ENCODE measurements at regions not wholly inside any gene's neighbourhood (a gene's known extent, or its start where the extent isn't known, plus 50 kb on each side); places are given as distances from the start of the nearest gene placed in this dataset.
A peak's percentile ranks its signal among the peaks of the same experiment; 100 is the strongest.

- no peak for DNase-seq
These were observed 186.4 kb downstream of the KIF20B start for GRCh38 chr10:89887830-89888229.

DNA sequence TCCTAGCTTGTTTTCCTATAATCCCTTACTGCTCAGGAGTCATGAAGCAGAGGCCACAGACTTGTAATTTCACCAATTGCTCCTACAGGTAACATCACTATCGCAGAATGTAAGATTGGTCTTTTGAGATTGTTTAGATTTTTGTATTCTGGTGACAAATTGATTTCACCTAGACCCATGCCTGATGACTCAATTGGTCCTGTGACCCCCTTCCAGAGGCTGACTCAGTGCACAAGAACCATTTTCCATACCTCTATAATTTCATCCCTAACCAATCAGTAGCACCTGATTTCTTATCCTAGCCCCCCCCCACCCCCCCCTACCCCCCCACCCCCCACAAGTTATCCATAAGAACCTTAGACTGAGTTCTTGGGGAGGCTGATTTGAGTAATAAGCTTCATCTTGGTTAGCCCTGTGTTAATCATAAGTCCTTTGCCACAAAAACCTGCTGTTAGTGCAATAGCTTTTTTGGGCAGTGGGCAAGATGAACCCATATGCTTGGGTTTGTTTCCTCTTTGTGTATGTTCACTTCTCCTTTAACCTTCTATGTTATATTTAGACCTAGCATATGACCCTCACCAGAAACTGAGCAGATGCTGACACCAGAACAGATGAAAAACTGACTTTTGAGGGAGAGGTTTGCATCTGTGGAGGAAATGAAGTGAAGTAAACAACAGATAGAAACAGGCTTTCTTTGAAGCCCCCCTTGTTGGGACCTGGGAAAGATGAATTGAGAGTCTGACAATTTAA lies 187.1 kb downstream of the KIF20B start:
- no peak for DNase-seq

DNA sequence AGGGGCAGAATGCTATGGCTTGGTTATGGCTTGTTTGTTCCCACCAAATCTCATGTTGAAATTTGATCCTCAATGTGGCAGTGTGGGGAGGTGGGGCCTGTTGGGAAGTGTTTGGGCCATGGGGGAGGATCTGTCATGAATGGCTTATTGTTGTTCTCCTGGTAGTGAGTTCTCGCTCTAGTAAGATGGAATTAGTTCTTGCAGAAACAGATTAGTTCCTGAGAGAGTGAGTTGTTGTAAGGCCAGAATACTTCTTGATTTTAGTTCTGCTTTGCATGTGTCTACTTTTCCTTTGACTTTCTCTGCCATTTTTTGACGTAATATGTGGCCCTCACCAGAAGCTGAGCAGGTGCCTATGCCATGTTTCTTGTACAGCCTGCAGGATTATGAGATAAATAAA lies 188.2 kb downstream of the KIF20B start:
- DNase-seq: no peak

GRCh38 chr10:89891006-89891535 lies 189.7 kb downstream of the KIF20B start:
- DNase-seq: no peak

GRCh38 chr10:89894051-89894450 lies 192.7 kb downstream of the KIF20B start:
- no peak for DNase-seq

- DNase-seq: no peak
These were observed 199.2 kb downstream of the KIF20B start for GRCh38 chr10:89900554-89900953.

GRCh38 chr10:89901895-89902294 lies 200.5 kb downstream of the KIF20B start:
- no peak for DNase-seq

DNA sequence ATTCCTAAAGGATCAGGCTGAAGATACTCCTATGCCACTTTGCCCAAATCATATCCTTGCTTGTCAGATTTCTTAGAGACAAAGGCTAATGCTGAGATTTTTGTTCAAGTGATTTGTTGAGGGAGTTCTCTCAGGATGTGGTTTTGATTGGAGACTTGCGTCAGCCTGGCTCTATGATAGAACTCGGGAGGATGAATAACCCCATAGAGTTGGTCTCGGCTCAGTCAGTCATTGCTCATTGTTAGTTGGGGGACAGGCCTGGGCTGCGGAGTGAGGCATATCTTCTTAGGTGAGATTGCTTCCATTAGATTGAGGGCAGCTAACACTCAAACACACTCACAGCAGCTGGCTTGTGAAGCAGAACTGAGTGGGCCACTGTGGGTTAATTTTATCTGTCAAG lies 203.4 kb downstream of the KIF20B start:
- peak; percentile 21 for DNase-seq

- no peak for DNase-seq
These were observed 208.4 kb downstream of the KIF20B start for GRCh38 chr10:89909752-89910151.

GRCh38 chr10:89915021-89915420 lies 213.6 kb downstream of the KIF20B start:
- no peak for DNase-seq

GRCh38 chr10:89915968-89916367 lies 214.6 kb downstream of the KIF20B start:
- DNase-seq: no peak

DNA sequence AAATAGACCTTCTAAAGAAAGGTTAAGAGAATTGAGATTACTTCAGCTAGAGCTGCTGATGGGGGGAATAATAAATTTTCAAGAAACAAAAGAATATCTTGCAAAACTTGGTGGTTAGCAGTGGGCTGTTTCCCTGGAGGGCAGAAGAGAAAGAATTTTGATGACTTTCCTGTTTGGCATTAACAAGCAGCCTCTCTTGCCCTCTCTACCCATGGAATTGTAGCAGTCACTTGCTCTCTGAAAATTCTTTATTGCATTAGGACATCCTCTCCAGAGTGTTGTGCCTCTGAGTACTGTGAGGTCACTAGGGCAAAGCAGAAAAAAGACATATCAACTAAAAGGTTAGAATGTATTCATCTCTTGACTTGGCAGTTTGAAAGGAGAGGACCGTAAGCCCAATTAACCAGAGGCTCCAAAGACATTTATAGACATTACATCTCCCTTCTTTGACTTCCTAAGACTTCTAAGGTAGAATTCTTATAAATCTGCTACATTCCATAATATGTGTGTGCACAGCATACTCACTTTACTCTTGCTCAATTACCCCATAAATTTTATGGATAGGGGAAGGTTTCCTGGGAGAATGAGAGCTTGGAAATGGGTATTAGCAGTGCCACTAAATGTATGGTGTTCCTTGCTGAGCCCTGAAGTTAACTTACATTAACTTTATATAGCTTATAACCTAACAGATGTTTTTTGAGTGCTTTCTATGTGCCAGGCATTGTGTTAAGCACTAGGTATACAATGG lies 215.3 kb downstream of the KIF20B start:
- DNase-seq: no peak

DNA sequence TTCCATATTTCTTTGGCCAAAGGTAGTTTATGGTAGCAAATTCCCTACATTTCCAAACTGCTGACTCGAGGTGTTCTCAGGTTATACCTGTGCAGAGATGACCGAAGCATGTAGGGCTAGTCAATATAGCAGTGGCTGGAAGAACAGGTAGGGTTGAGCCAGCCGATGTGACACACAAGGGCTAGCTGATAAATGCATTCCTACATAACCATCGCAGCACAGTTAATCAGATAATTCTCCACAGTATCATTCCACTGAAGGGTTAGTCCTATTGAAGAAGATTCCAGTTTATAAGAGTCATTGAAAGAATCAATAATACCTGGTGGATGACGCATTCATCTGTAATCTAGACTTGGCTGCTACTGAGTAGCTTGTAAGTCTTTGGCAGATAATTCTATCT lies 220.0 kb downstream of the KIF20B start:
- no peak for DNase-seq

DNA sequence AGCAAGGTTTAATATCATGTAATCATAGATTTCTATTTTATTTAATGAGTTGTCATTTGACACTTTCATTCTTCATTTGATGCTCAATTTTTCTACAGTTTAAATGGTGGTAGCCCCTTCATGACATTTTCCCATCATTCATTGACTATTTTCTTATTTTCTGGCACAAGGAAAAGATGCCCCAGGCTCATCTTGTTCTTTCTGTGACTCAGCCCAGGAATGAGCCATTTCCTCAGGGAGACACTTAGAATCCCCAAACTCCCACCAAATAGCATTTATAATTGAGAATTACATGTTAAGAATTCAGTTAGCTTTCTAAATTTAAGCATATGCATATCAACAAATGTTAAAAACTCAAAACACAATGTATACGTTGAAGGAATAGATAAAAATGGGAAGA lies 222.3 kb downstream of the KIF20B start:
- no peak for DNase-seq

- DNase-seq: no peak
These were observed 222.9 kb downstream of the KIF20B start for GRCh38 chr10:89924261-89924660.

DNA sequence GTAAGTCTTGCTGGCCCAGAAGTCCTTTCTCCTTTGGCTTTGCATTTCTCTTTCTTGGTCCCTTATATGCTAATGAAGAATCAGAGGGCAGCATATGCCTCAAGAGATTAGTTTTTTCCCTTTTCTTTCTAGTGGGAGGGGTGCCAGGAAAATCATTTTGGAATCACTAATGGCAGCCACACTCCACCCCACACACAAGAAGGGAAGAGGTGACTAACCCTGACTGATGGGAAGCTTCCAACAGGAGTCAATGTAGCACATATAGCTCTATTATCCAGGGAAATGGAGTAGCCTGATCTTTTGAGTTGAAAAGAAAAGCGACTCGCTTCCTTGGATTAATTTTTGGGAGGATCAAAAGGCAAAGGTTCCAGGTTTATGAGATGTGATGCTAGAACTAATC lies 225.3 kb downstream of the KIF20B start:
- DNase-seq: no peak

DNA sequence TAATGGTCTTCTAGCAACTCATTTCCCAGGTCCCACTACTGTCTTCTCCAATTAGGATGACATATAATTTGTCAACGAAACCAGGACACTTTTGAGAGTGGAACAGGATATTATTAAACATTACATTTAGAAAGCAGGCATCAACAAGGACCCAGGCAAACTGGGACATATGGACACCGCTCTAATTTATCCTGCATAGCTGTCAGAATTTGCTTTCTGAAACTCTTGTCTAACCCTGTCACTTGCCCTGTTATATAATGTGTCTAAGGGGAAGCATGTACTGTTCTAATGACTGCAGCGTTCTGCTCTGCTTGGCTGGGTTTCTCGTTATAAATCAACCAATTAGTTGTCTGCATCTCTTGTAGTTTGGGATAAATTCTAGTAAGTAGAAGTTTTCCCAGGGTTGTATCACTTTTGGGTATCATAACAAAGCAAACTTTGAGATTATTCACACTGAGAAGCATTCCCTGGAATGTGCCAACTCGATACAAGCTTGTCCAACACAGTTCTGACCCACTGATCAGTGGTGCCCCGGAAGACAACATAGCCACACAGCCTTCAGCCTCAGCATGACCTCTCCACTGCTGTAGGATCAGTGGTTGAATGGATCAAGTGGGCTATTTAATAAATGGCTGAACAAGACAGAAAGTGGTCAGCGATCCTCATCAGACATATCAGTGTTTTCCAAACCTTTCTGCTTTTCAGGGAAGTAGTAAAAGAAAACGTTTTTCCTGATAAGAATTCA lies 228.1 kb downstream of the KIF20B start:
- no peak for DNase-seq

DNA sequence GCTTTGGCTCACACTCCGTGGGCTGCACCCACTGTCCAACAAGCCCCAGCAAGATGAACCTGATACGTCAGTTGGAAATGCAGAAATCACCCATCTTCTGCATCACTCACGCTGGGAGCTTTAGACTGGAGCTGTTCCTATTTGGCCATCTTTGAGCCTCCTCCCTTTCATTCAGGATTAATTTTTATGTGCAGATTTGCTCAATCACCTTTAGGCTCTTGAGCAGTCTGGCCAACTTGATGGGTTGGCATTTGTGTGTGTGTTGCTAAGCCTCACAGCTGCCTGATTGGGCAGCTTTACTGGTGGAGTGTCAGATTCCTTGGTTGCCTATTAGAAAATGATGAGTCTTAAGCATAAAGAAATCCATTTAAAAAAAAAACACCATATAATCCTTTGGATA lies 236.1 kb downstream of the KIF20B start:
- DNase-seq: no peak

DNA sequence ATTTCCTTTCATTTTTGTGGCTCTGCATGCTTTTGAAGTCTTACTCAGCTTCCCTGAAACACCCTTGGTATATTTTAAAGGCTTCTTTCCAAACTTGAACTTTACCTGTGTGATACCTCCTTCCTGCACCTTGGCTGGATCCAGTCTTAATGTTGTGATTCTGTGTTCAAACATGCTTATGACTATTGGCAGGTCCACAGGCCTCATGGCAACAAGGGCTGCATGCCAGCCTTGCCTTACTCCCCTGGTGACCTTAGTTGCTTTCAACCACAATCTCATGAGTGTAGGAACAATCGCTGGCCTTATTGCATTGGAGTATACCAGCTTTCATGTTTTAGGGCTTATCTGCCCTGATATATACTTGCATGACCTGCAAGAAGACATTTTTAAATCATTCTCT lies 238.7 kb downstream of the KIF20B start:
- DNase-seq: no peak

GRCh38 chr10:89942217-89942616 lies 240.8 kb downstream of the KIF20B start:
- no peak for DNase-seq

DNA sequence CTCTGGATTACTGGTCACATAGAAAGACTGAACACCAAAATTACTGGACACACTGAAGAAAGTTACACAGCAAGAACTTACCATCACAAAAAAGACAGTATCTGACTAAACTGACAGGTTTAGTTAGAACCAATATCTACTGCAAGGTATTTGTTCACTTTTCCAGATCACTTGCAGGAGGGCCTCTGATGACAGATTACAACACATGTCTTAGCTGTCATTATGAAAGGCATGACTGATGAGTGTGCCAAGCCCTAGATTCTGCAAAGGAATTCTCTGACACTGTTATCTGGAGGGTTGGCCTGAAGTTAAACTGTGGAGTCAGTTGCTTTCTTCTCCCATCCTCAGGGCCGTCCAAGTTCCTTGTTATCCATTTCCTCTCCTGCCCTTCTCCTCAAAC lies 242.7 kb downstream of the KIF20B start:
- DNase-seq: no peak

DNA sequence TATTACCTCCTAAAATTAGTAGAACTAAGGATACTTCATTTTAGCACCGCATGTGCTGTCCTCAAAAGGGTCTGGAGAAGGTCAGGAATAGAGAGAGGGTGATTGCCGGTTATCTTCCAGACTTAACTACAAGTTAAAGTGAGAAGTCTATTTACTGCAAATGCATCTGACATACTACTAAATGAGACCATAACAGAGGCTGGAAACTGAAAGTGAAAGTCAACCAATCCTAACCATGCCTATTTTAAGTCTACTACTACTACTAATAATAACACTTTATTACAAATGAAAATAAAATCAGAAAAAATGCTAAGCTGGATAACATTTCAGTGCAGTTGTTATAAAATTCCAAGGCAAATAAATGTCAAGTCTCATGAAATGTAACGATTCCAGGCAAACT lies 244.7 kb downstream of the KIF20B start:
- no peak for DNase-seq

DNA sequence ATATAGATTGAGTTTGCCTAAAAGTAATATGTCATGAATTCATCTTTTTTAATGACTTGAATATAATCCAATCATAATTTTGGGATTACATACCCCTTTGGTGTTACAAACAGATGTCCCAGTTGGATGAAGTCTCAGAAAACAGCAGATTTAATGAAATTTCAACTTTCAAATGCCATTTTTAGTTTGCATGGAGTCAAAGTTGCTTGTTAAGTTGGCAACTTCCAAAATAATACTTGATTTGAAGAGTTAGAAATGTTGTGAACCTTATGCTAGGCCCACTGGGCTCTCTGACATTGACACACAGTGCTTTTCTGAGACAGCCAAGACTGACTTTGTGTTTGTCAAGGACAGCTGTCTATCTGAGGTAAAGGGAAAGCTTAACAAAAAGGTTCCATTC lies 248.1 kb downstream of the KIF20B start:
- DNase-seq: no peak

GRCh38 chr10:89952325-89952724 lies 250.9 kb downstream of the KIF20B start:
- no peak for DNase-seq
